ENCODE measurements at regions not wholly inside any gene's neighbourhood (a gene's known extent, or its start where the extent isn't known, plus 50 kb on each side); places are given as distances from the start of the nearest gene placed in this dataset.

DNA sequence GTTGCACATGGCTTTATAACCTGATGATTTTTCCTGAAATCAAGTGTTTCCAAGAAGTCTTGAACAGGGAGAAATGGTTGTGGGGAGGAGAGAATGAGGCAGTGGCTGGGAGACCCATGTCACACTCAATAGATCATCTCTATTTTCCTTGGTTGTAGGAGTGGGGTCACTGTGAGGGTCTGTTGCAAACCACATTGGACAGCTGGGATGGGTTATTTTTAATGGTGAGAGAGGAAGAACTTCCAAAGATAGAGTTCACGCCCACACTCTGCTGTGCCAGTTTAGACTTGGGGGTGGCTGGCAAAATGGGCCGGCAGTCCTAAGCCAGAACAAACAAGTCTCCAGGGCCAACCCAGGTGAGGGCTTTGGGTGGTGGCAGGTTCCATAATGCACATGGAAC lies 196.2 kb upstream of the ADRA1D start:
- TF ChIP-seq, protein P1, sequence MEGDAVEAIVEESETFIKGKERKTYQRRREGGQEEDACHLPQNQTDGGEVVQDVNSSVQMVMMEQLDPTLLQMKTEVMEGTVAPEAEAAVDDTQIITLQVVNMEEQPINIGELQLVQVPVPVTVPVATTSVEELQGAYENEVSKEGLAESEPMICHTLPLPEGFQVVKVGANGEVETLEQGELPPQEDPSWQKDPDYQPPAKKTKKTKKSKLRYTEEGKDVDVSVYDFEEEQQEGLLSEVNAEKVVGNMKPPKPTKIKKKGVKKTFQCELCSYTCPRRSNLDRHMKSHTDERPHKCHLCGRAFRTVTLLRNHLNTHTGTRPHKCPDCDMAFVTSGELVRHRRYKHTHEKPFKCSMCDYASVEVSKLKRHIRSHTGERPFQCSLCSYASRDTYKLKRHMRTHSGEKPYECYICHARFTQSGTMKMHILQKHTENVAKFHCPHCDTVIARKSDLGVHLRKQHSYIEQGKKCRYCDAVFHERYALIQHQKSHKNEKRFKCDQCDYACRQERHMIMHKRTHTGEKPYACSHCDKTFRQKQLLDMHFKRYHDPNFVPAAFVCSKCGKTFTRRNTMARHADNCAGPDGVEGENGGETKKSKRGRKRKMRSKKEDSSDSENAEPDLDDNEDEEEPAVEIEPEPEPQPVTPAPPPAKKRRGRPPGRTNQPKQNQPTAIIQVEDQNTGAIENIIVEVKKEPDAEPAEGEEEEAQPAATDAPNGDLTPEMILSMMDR (IDR thresholded peaks at IDR 0.05) = no peak
- no peak for TF ChIP-seq POLR2A (IDR thresholded peaks at IDR 0.05)
- Histone ChIP-seq H3K27ac (no peak overlapping the region), H3K9me3 (no peaks in the 10 kb centered on the region), H3K36me3 (no peaks in the 10 kb centered on the region), H3K27me3 (no peaks in the 10 kb centered on the region), H3K4me1 (no peaks in the 10 kb centered on the region), H3K4me3 (no peak overlapping the region)
- WGBS (ENCODE audit: insufficient coverage, low coverage, low lambda C conversion rate, missing lambda C conversion rate) = no CpG with 5 or more reads among the region's 2 CpGs
- intact Hi-C loops (cut with DNase I) = no loop called here
- no peak for DNase-seq
- no peak for ATAC-seq

DNA sequence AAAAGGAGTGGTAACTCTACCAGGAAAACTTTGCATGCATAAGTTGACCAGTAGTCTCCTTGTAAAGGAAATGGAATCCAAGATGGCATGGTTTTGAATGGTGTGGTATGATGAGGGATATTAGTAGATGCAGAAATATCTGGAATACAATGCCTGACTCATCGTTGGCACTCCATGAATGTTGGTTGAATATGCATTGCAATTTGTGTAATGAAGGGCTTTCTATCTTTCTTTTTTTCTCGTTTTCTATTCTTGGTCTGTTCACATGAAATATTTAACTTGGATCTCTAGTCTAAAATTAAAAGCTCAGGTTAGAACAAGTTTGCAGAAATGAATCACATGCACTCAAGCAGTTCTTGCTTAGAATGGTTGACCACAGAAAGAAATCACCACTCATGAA lies 195.3 kb upstream of the ADRA1D start:
- Histone ChIP-seq H3K27ac (no peak overlapping the region), H3K27me3 (no peaks in the 10 kb centered on the region), H3K4me3 (no peak overlapping the region), H3K9me3 (no peaks in the 10 kb centered on the region), H3K4me1 (no peaks in the 10 kb centered on the region), H3K36me3 (no peaks in the 10 kb centered on the region)
- 58% methylated on average over 2 of the region's 2 CpGs for WGBS (ENCODE audit: insufficient coverage, low coverage, low lambda C conversion rate, missing lambda C conversion rate)
- ATAC-seq (no peak), DNase-seq (no peak)
- intact Hi-C loops (cut with DNase I) = no loop called here
- TF ChIP-seq POLR2A (IDR thresholded peaks at IDR 0.05) = no peak
- TF ChIP-seq, protein P1 (IDR thresholded peaks at IDR 0.05) = no peak

DNA sequence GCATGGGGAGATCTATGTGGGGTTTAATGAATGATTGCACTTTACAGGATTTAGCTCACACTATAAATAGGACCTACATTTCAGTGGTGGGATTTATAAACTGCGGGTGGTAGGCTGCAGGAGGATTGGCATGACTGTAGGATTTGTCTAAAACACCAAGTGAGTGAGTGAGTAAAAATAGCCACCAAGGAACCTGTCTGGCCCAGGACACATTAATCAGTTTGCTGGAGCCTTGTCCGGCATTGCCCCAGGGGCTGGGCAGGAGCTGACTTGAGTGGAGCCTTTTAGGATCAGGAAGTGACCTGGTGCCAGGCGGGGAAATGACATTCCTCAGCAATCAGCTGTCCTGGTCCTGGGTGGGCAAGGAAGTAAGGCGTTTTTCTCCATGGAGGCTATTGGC lies 193.9 kb upstream of the ADRA1D start:
- ATAC-seq = no peak

DNA sequence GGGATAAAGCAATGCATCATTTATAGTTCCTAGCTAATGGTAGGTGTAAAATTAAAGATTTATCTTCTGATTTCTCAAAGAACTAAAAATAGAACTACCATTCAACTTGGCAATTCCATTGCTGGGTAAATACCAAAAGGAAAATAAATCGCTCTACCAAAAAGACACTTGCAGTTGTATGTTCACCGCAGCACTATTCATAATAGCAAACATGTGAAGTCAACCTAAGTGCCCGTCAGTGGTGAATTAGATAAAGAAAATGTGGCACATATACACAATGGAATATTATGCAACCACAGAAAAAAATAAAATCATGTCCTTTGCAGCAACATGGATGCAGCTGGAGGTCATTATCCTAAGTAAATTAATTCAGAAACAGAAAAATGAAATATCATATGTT lies 192.8 kb upstream of the ADRA1D start:
- no peaks in the 10 kb centered on the region for H3K9me3 ChIP-seq
- intact Hi-C loops (cut with DNase I) = no loop called here
- no peak overlapping the region for H3K27ac ChIP-seq
- no peaks in the 10 kb centered on the region for H3K27me3 ChIP-seq
- no peak for TF ChIP-seq POLR2A (IDR thresholded peaks at IDR 0.05)
- peaks cover 0 to 8% (median 0%) of the 10 kb centered on the region in 4 donors for H3K4me1 ChIP-seq
- ATAC-seq = no peak
- 69% methylated on average over 3 of the region's 3 CpGs for WGBS (ENCODE audit: insufficient coverage, low coverage, low lambda C conversion rate, missing lambda C conversion rate)
- no peak for DNase-seq
- no peaks in the 10 kb centered on the region for H3K36me3 ChIP-seq
- no peak overlapping the region for H3K4me3 ChIP-seq

More for the DNA sequence above, 193.9 kb upstream of the ADRA1D start:
- no peaks in the 10 kb centered on the region for H3K36me3 ChIP-seq
- TF ChIP-seq POLR2A (IDR thresholded peaks at IDR 0.05) = no peak
- TF ChIP-seq, protein P1 (IDR thresholded peaks at IDR 0.05) = no peak
- H3K9me3 ChIP-seq = no peaks in the 10 kb centered on the region
- WGBS (ENCODE audit: insufficient coverage, low coverage, low lambda C conversion rate, missing lambda C conversion rate) = 83% methylated on average over 1 of the region's 4 CpGs
- no peak for DNase-seq
- intact Hi-C loops (cut with DNase I) = no loop called here
- H3K4me3 ChIP-seq = no peak overlapping the region
- H3K27ac ChIP-seq = no peak overlapping the region
- no peaks in the 10 kb centered on the region for H3K27me3 ChIP-seq
- H3K4me1 ChIP-seq = peaks cover 0 to 1% (median 0%) of the 10 kb centered on the region in 4 donors

DNA sequence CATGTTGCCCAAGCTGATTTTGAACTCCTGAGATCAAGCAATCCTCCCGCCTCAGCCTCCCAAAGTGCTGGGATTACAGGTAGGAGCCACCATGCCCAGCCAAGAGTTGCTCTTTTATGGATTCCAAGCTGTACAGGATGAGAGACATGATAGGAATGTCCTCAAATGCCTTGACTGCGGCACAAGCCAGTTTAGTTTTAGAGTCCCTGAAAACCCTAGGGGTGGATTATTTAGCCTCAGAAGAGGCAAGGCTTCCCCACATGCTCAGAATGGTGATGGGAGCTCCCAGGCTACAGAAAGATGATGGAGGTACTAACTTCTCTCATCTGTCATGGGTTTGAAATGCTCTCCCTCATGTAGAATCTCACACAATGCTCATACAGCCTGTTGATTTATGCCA lies 192.1 kb upstream of the ADRA1D start:
- DNase-seq (no peak), ATAC-seq (no peak)
- 81% methylated on average over 1 of the region's 2 CpGs for WGBS (ENCODE audit: insufficient coverage, low coverage, low lambda C conversion rate, missing lambda C conversion rate)
- Histone ChIP-seq H3K36me3 (no peaks in the 10 kb centered on the region), H3K27me3 (no peaks in the 10 kb centered on the region), H3K4me1 (peaks cover 0 to 8% (median 0%) of the 10 kb centered on the region in 4 donors), H3K4me3 (no peak overlapping the region), H3K9me3 (no peaks in the 10 kb centered on the region), H3K27ac (no peak overlapping the region)
- intact Hi-C loops (cut with DNase I) = no loop called here
- TF ChIP-seq, protein P1 (IDR thresholded peaks at IDR 0.05) = no peak
- TF ChIP-seq POLR2A (IDR thresholded peaks at IDR 0.05) = no peak

All from right lobe of liver (tissue), 6 donors.